ENCODE measurements at regions not wholly inside any gene's neighbourhood (a gene's known extent, or its start where the extent isn't known, plus 50 kb on each side); places are given as distances from the start of the nearest gene placed in this dataset.

DNA sequence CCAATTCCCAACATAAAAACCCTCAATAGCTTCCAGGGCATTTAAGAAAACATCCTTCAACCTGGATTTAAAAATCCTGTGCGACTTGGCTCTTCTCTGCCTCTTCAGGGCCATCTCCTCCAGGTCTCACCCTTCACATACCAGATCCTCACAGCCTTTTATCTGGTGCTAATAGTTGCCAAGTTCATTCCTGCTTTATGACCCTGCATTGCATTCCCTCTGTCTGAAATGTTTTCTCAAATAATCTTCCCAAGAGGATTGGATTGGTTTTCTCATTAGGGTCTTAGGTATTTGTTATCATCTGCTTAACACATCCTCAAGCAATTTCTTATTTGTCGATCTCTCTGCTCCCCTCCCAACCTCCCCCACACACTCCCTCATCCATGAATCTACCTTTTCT is 832.0 kb downstream of the GALC start:
- no peaks in the 10 kb centered on the region for H3K4me1 Mint-ChIP-seq (ENCODE audit: low read depth)

DNA sequence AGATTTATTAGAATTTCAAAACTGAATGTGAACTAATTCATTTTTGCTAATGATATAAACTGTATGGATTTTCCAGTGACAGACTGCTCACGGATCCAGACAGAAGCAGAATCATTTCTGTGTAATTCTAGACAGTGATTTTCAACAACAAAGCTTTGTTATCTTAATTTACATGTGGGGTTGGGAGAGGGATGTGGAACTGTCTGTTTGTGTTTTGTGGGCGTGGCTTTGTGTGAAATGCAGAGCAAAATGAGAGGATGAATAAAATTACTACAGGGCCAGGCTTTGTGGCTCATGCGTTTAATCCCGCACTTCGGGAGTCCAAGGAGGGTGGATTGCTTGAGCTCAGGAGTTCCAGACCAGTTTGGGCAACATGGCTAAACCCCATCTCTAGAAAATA is 834.7 kb downstream of the GALC start:
- Mint-ChIP-seq H3K4me1 (ENCODE audit: low read depth) (no peaks in the 10 kb centered on the region), H3K27ac (no peak overlapping the region), H3K27me3 (no peaks in the 10 kb centered on the region), H3K9me3 (ENCODE audit: low read depth) (peaks cover 4% of the 10 kb centered on the region), H3K4me3 (no peak overlapping the region), H3K36me3 (no peaks in the 10 kb centered on the region)

More for the DNA sequence above, 832.0 kb downstream of the GALC start:
- no peaks in the 10 kb centered on the region for H3K27me3 Mint-ChIP-seq
- H3K4me3 Mint-ChIP-seq, result no peak overlapping the region
- no peaks in the 10 kb centered on the region for H3K9me3 Mint-ChIP-seq (ENCODE audit: low read depth)
- H3K36me3 Mint-ChIP-seq, result no peaks in the 10 kb centered on the region
- no peak overlapping the region for H3K27ac Mint-ChIP-seq

DNA sequence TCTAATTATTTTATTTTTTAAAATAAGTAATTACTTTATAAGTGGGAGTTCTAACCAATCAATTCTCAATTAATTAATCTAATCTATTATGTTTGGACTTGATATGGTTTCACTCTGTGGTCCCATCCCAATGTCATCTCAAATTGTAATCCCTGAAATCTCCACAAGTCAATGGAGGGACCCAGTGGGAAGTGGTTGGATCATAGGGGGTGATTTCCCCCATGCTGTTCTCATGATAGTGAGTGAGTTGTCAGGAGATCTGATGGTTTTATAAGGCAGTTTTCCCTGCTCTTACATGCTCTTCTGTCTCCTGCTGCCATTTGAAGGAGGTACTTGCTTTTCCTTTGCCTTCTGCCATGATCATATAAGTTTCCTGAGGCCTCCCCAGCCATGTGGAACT is 836.1 kb downstream of the GALC start:
- Mint-ChIP-seq H3K4me1 (ENCODE audit: low read depth) (no peaks in the 10 kb centered on the region), H3K27me3 (no peaks in the 10 kb centered on the region), H3K36me3 (no peaks in the 10 kb centered on the region), H3K4me3 (no peak overlapping the region), H3K27ac (no peak overlapping the region), H3K9me3 (ENCODE audit: low read depth) (peaks cover 4% of the 10 kb centered on the region)

DNA sequence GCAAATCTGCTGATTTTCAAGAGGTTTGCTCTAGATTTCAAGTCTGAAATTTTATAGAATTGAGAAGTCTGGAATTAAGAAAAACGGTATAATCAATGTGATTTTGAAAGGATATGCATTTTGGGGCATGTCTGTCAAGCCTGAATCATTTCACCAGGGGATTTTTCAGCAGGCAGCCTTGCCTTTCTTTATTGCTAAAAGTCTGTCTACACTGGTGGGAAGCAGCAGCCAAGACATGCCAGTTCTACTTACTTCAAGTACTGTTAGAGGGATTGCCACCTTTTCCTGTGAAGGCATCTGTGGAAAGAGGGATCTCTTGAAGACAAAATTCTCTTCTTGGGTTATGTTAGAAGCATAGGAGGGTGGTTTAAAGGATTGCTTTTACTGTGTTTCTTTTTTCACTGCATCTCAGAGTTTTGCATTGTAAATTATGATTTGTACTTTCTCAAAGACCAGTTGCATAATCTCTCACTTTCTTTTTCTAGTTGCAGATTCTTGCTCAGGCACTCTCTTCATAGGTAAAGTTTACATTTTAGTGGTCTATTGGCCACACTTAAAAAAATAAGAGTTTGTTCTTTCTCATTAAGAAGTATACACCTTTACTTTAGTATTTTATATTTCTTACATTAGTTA is 837.0 kb downstream of the GALC start:
- Mint-ChIP-seq H3K27ac (no peak overlapping the region), H3K4me1 (ENCODE audit: low read depth) (no peaks in the 10 kb centered on the region), H3K9me3 (ENCODE audit: low read depth) (peaks cover 4% of the 10 kb centered on the region), H3K27me3 (no peaks in the 10 kb centered on the region), H3K36me3 (no peaks in the 10 kb centered on the region), H3K4me3 (no peak overlapping the region)

DNA sequence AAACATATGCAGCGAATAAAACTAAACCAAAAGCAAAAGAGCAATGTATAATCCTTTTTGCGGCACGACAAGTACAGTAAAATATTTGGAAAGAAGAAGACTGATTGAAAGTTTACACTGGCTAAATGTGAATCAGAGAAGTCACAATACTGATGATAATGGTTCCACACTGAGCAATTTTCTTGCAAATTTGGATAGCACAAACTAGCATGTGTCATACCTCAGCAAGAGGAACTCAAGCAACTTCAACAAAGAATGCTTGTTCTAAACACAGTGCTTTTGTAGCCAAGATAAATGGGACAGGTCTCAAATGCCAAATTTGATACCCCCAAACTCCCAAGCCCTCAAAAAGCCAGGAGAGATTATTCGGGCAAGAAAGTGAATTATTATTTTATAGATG is 839.1 kb downstream of the GALC start:
- Mint-ChIP-seq H3K9me3 (ENCODE audit: low read depth) (peaks cover 8% of the 10 kb centered on the region), H3K36me3 (no peaks in the 10 kb centered on the region), H3K27ac (no peak overlapping the region), H3K27me3 (no peaks in the 10 kb centered on the region), H3K4me1 (ENCODE audit: low read depth) (no peaks in the 10 kb centered on the region), H3K4me3 (no peak overlapping the region)

DNA sequence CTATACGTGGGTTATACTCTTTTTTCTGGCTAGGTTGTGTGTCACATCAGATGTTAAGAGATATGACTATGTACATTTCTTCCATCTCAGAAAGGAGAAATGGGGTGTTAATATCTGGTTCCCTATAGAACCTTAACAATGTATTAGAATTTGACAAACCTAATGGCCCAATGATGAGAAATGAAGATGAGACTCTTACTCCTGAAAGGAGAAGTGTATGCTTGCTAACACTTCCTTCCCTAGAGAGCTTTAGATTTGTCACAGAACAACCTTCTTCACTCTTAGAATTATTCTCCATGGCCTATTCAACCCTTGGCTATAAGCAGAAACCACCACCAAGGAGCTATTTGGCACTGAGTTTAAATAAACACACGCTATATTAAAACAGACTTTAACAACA is 839.6 kb downstream of the GALC start:
- no peak overlapping the region for H3K4me3 Mint-ChIP-seq
- H3K27ac Mint-ChIP-seq, result no peak overlapping the region
- no peaks in the 10 kb centered on the region for H3K27me3 Mint-ChIP-seq
- H3K9me3 Mint-ChIP-seq (ENCODE audit: low read depth), result peaks cover 8% of the 10 kb centered on the region
- H3K4me1 Mint-ChIP-seq (ENCODE audit: low read depth), result no peaks in the 10 kb centered on the region
- no peaks in the 10 kb centered on the region for H3K36me3 Mint-ChIP-seq

DNA sequence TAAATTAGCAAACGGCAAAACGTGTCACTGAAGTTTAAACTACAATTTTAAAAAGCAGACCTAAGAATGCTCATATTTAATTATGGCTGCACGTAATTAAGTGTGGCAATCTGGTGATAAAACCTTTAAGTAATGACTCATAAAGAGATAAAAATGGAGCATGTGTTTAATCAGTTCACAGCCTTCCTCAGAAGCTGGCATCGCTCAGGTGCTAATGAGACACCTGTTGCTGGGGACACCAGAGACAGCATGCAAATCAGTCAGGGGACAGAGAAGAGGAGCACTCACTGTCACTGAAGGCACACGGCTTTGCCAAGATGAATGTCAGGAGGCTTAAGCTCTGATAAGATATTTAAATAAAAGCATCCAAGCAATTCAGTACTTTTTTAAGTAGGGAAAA is 840.3 kb downstream of the GALC start:
- H3K4me1 Mint-ChIP-seq (ENCODE audit: low read depth), result no peaks in the 10 kb centered on the region
- H3K9me3 Mint-ChIP-seq (ENCODE audit: low read depth), result peaks cover 8% of the 10 kb centered on the region
- H3K36me3 Mint-ChIP-seq, result no peaks in the 10 kb centered on the region
- H3K27ac Mint-ChIP-seq, result no peak overlapping the region
- H3K27me3 Mint-ChIP-seq, result no peaks in the 10 kb centered on the region
- H3K4me3 Mint-ChIP-seq, result no peak overlapping the region

DNA sequence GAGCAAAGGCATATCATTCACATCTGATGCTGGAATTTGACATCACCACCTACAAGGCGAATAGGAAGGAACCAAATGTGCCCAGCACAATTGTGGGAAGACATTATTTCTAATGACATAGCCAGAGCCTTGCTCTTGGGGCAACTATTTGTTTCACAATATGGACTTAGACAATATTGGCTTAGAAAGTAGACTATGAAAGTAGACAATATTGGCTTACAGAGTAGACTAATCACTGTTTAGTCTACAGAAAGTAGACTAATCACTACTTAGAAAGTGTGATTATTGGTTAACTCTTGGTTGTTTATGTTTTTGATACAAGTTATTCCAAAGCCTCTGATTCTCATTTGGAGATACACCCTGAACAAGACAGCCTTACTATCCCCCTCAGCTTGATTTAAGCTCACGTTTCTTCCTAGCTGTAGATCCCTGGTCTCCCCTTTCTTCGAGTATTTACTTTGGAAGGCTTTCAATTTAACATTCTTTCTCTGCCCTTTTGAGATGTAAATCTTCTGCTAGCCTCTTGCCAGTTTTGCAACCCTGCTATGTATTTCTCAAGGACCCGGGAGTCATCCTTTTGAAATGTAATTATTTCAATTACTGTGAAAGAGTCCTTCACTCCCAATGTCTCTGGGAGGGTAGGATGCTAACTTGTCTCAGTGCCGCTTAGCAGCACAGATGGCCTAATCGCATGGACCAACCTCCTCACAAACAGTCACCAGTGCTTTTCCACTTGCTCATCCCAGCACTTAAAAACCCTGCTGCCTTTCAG is 843.2 kb downstream of the GALC start:
- no peak overlapping the region for H3K27ac Mint-ChIP-seq
- H3K4me3 Mint-ChIP-seq, result no peak overlapping the region
- H3K9me3 Mint-ChIP-seq (ENCODE audit: low read depth), result peaks cover 7% of the 10 kb centered on the region
- no peaks in the 10 kb centered on the region for H3K4me1 Mint-ChIP-seq (ENCODE audit: low read depth)
- no peaks in the 10 kb centered on the region for H3K27me3 Mint-ChIP-seq
- H3K36me3 Mint-ChIP-seq, result no peaks in the 10 kb centered on the region

DNA sequence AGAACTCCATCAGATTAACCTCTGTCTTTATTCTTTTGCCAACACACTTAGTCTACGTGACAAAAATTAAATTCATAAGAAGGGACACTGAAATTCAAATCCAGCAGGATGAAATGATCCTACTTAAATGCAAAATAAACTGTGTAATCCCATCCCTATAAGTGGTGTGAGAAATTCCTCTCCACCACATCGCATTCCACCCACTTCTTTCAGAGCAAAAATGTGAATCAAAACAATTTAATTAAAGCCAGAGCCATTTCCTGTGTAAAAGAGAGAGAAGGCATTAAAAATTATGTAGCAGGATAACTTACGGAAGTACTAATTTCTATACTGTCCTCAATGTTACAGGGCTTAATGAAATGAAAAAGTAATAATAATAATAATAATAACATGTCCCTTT is 844.3 kb downstream of the GALC start:
- Mint-ChIP-seq H3K4me3 (no peak overlapping the region), H3K36me3 (no peaks in the 10 kb centered on the region), H3K9me3 (ENCODE audit: low read depth) (peaks cover 7% of the 10 kb centered on the region), H3K4me1 (ENCODE audit: low read depth) (no peaks in the 10 kb centered on the region), H3K27me3 (no peaks in the 10 kb centered on the region), H3K27ac (no peak overlapping the region)

DNA sequence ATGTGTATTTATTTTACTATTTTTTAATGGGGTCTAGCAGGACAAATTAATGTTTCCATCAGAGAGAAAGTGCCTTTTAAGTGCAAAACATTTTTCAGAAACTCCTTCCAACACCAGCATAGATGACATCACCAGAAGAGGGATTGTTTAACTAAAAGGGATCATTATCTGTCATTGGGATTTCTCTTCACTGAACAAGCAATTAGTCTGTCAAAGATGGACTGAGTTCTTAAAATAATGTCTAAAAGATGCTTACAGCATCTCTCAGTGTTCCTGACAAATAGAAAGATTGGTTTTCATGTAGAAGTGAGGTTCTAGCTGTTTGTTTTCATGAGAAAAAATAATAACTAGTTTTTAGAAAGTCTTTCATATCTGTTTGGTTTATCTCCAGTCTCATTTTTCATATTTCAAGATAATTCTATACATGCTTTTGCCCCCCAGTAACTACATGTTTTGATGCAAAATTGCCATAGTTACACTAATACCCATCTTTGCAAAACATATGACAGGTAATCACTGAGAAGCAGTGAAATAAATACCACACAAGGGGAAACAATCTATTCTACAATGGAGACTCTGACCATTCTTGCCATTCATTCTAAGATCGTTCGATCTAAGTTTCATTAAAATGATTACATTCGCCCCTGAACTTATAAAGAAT is 850.3 kb downstream of the GALC start:
- Mint-ChIP-seq H3K4me3 (no peak overlapping the region), H3K27me3 (no peaks in the 10 kb centered on the region), H3K27ac (no peak overlapping the region), H3K36me3 (no peaks in the 10 kb centered on the region), H3K9me3 (ENCODE audit: low read depth) (peaks cover 15% of the 10 kb centered on the region), H3K4me1 (ENCODE audit: low read depth) (no peaks in the 10 kb centered on the region)

DNA sequence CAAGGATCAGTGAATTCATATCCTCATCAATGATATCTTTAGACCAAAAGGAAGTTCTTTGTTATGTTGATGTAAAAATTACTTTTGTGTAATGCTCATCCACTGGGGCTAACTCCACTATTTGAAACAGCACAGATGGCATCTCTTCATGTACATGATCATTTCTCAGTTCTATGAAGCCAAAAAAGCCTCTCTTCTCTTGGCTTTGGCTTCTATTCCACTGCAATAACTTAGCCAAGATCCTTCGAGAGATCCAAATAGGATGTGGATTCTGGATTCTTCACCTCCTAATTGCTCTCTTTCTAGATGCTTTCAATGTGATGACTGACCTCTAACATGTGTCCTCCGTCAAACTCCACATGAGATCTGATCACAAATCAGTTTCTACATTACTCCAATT is 851.2 kb downstream of the GALC start:
- Mint-ChIP-seq H3K4me1 (ENCODE audit: low read depth) (no peaks in the 10 kb centered on the region), H3K36me3 (no peaks in the 10 kb centered on the region), H3K27me3 (no peaks in the 10 kb centered on the region), H3K4me3 (no peak overlapping the region), H3K27ac (no peak overlapping the region), H3K9me3 (ENCODE audit: low read depth) (peaks cover 15% of the 10 kb centered on the region)

DNA sequence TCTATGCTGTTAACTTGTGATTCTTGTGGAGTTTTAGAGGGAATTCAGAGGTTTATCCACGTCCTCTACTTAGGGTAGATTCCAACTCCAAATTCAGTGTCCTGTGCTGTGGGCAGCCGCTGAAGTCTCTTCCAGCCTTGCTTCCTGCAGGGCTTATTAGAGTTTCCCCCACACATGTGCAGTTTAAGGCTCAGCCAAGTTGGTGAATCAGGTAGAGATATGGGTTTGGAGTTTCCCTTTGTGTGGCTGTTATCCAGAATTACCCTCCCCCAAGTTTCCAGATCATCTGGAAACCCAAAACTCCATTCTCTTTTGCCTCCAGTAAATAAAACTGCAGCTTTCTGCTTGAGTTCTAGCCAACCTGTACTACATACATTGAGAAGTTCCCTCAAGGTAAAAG is 853.7 kb downstream of the GALC start:
- Mint-ChIP-seq H3K36me3 (no peaks in the 10 kb centered on the region), H3K4me1 (ENCODE audit: low read depth) (no peaks in the 10 kb centered on the region), H3K4me3 (no peak overlapping the region), H3K9me3 (ENCODE audit: low read depth) (peaks cover 21% of the 10 kb centered on the region), H3K27me3 (no peaks in the 10 kb centered on the region), H3K27ac (no peak overlapping the region)

DNA sequence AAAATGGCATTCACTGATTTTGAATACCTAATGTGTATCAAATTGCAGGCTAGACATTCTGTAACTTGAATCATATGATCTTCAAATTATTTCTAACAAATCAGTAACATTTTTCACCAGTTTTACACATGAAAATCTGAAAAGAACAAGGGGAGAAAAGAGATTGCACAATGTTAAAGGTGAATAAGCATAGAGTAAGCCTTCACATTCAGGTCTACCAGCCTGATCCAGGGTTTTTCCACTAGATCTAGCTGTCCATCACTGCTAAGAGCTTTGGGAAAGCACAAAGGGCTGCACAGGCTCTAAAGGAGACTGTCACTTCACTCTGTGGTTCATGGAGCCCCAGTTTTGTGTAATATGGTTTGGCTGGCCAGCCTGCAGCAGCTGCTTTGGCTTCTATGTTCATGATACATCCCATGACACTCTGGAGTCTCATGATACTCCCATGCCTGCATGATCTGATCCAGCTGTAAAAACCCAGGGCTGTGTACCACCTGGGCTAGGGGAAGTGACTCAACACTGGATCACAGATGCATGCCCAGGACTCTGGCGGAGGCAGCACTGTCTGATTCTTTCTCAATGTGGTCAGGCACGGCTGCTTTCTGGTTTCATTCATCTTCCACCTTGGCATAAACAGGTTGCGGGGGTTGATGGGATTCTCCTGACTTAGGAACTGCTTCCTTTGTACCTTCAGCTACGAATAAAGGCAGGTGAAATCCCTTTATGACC is 859.7 kb downstream of the GALC start:
- no peaks in the 10 kb centered on the region for H3K27me3 Mint-ChIP-seq
- H3K27ac Mint-ChIP-seq, result no peak overlapping the region
- H3K36me3 Mint-ChIP-seq, result no peaks in the 10 kb centered on the region
- no peaks in the 10 kb centered on the region for H3K4me1 Mint-ChIP-seq (ENCODE audit: low read depth)
- H3K4me3 Mint-ChIP-seq, result no peak overlapping the region
- peaks cover 11% of the 10 kb centered on the region for H3K9me3 Mint-ChIP-seq (ENCODE audit: low read depth)

DNA sequence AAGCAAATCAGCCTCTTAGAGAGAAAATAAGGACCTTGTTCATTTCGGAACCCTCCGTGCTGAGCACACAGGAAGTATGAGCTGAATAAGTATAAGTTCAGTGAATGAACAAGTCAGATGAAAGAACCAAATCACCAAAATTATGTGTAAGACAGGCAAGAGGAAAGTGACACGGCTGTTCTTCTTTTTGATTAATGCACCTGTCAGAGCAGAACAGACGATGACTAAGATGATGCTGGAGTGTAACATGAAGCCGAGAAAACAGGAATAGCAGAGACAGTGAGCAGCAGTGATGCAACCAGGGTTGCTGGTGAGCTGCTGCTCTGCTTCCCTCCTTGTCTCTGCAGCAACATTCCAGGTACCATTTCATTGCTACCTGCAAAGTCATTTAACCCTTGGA is 861.1 kb downstream of the GALC start:
- Mint-ChIP-seq H3K9me3 (ENCODE audit: low read depth) (peaks cover 11% of the 10 kb centered on the region), H3K4me3 (no peak overlapping the region), H3K27me3 (no peaks in the 10 kb centered on the region), H3K36me3 (no peaks in the 10 kb centered on the region), H3K4me1 (ENCODE audit: low read depth) (no peaks in the 10 kb centered on the region), H3K27ac (no peak overlapping the region)

DNA sequence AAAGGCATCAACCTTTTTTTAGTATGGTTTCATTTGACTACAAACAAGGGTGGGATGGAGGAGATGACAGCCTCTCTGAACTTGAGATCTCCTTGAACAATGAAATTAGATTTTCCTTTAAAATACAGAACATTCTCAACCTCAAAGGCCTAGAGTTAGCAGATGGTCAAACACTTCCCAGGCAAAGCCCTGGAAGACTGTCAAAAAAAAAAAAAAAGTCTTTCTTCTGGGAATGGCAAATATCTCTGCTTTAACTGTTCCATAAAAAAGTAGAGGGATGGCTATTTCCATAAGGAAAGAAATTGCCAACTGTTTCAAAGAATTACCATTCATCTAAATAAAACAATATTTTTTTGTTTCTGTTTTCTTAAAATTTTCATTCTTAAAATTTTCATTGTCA is 870.8 kb downstream of the GALC start:
- Mint-ChIP-seq H3K4me3 (no peak overlapping the region), H3K9me3 (ENCODE audit: low read depth) (peaks cover 3% of the 10 kb centered on the region), H3K27ac (no peak overlapping the region), H3K27me3 (peaks cover 2% of the 10 kb centered on the region), H3K36me3 (no peaks in the 10 kb centered on the region), H3K4me1 (ENCODE audit: low read depth) (no peaks in the 10 kb centered on the region)
